OCI-LY3 (cell line): ENCODE measurements at regions not wholly inside any gene's neighbourhood (a gene's known extent, or its start where the extent isn't known, plus 50 kb on each side); places are given as distances from the start of the nearest gene placed in this dataset.

Source experiments
- CTCF ChIP-seq: fragments of 200-600, 300-600 bp; sonication (generic); IDR thresholded peaks from 2 replicates; pipeline ENCODE4 v1.5.1; 2014; ENCODE audit warnings: antibody characterized with exemption, low read length, low read depth
- EZH2phosphoT487 ChIP-seq: fragments of 200-600 bp; shearing (Covaris generic); IDR thresholded peaks from 2 replicates; pipeline ENCODE4 v1.6.1; 2018; ENCODE audit warnings: antibody characterized with exemption, mixed run types, low read depth

- no peak for TF ChIP-seq CTCF
- TF ChIP-seq EZH2phosphoT487, result no peak
These were observed 190.7 kb upstream of the MCTP2 start for GRCh38 chr15:94040541-94041248.
